ENCODE measurements at regions not wholly inside any gene's neighbourhood (a gene's known extent, or its start where the extent isn't known, plus 50 kb on each side); places are given as distances from the start of the nearest gene placed in this dataset.

GRCh38 chr9:12155401-12156134 lies 537.6 kb upstream of the TYRP1 start:
- TF ChIP-seq REST (IDR thresholded peaks at IDR 0.05; ENCODE audit: insufficient read depth in 1 of 2, low read depth in 2 of 2, low read length in 2 of 2) (no peak), SIN3A (IDR thresholded peaks at IDR 0.05; ENCODE audit: borderline replicate concordance, insufficient read depth, low read length) (no peak)

All from PFSK-1 (cell line).